ENCODE measurements at regions not wholly inside any gene's neighbourhood (a gene's known extent, or its start where the extent isn't known, plus 50 kb on each side); places are given as distances from the start of the nearest gene placed in this dataset.

DNA sequence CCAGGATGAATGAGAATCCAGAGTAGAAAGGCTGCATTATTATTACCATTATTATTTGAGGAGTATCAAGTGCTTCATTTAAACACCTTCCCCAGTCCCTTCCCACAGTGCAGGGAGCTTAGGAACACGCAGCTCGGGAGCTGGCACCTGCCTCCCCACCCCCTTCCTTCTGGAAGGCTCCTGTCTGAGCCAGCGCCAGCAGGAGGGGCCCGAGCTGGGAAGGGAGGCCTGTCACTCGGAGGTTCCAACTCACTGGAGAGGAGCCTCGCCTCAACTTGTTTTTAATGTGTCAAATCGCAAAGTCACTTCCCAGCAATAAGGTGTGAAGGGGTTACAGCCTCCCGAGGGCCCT, 156.4 kb upstream of the IRX4 start:
- TF ChIP-seq, protein P1, sequence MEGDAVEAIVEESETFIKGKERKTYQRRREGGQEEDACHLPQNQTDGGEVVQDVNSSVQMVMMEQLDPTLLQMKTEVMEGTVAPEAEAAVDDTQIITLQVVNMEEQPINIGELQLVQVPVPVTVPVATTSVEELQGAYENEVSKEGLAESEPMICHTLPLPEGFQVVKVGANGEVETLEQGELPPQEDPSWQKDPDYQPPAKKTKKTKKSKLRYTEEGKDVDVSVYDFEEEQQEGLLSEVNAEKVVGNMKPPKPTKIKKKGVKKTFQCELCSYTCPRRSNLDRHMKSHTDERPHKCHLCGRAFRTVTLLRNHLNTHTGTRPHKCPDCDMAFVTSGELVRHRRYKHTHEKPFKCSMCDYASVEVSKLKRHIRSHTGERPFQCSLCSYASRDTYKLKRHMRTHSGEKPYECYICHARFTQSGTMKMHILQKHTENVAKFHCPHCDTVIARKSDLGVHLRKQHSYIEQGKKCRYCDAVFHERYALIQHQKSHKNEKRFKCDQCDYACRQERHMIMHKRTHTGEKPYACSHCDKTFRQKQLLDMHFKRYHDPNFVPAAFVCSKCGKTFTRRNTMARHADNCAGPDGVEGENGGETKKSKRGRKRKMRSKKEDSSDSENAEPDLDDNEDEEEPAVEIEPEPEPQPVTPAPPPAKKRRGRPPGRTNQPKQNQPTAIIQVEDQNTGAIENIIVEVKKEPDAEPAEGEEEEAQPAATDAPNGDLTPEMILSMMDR (IDR thresholded peaks at IDR 0.05 in 8 of 11, conservative IDR thresholded peaks at IDR 0.05 in 3 of 11), result peak in 1 of 11 experiments; percentile 34
- TF ChIP-seq POLR2AphosphoS5 (IDR thresholded peaks at IDR 0.05), result no peak
- no peak for TF ChIP-seq POLR2A (IDR thresholded peaks at IDR 0.05)

All from spleen (tissue), 7 donors.